Thoracic aorta (tissue), 2 donors: ENCODE measurements at regions not wholly inside any gene's neighbourhood (a gene's known extent, or its start where the extent isn't known, plus 50 kb on each side); places are given as distances from the start of the nearest gene placed in this dataset.

Experiments used
- ATAC-seq: fragments of 150-250 bp; one replicate; pipeline ENCODE4 v1.8.0; 2017; ENCODE audit warnings: low read depth; ENCODE audit not compliant: insufficient number of reproducible peaks, low FRiP score
- DNase-seq: peaks from one replicate; pipeline ENCODE4 v3.0.0-alpha.2; 2020; ENCODE audit warnings: low spot score
- H3K27ac ChIP-seq, 2 donors: fragments of 200-600 bp; sonication (generic); 1 replicate in 1 of 2; 2 replicates in 1 of 2; pipeline ENCODE4 v1.5.1; 2016; ENCODE audit warnings: mild to moderate bottlenecking in 2 of 2, moderate library complexity in 2 of 2
- H3K27me3 ChIP-seq: fragments of 200-600 bp; sonication (generic); replicated peaks from 2 replicates; pipeline ENCODE4 v1.6.0; 2016; ENCODE audit warnings: mild to moderate bottlenecking; ENCODE audit not compliant: insufficient read depth
- H3K36me3 ChIP-seq: fragments of 200-600 bp; sonication (generic); one replicate; pipeline ENCODE4 v1.5.1; 2016
- H3K4me1 ChIP-seq, 2 donors: fragments of 200-600 bp; sonication (generic); 1 replicate in 1 of 2; 2 replicates in 1 of 2; pipeline versions ENCODE4 v1.5.1 to v1.6.0; 2016; ENCODE audit warnings: low read depth in 2 of 2, mild to moderate bottlenecking in 1 of 2; ENCODE audit not compliant: control insufficient read depth in 1 of 2
- H3K4me3 ChIP-seq: fragments of 200-600 bp; sonication (generic); 2 replicates; pipeline ENCODE4 v1.5.1; 2016; ENCODE audit warnings: mild to moderate bottlenecking
- H3K9me3 ChIP-seq: fragments of 200-600 bp; sonication (generic); 2 replicates; pipeline ENCODE4 v1.5.1; 2016
- CTCF ChIP-seq: fragments of 200-600 bp; sonication (generic); IDR thresholded peaks from one replicate; pipeline ENCODE4 v1.5.1; 2019; ENCODE audit warnings: antibody characterized with exemption

- DNase-seq (no peak), ATAC-seq (no peak)
- Histone ChIP-seq H3K4me3 (no peak overlapping the region), H3K27me3 (no peaks in the 10 kb centered on the region), H3K4me1 (no peaks in the 10 kb centered on the region), H3K36me3 (no peaks in the 10 kb centered on the region), H3K9me3 (no peaks in the 10 kb centered on the region), H3K27ac (no peak overlapping the region)
- TF ChIP-seq CTCF, result no peak
These were observed 430.8 kb upstream of the CNTN5 start for GRCh38 chr11:98589967-98590366.

DNA sequence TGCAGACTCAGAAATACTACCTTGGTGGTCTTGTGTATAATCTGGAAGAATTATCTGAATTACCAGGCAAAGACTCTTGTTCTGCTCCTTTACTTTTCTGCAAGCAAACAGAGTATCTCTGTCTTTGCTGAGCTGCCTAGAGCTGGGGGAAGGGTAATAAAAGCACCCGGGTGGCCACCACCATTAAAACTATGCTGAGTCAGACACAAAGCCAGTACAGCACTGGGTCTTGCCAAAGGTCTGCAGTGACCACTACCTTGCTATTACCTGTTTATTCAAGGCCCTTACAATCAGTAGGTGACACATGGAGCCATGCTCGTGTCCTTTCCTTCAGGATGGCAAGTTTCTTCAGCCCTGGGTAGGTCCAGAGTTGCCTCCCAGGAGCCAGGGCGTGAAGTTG lies 420.6 kb upstream of the CNTN5 start:
- Histone ChIP-seq H3K4me1 (no peaks in the 10 kb centered on the region), H3K9me3 (no peaks in the 10 kb centered on the region), H3K36me3 (no peaks in the 10 kb centered on the region), H3K27me3 (no peaks in the 10 kb centered on the region), H3K27ac (no peak overlapping the region), H3K4me3 (no peak overlapping the region)
- no peak for DNase-seq
- TF ChIP-seq CTCF, result no peak
- no peak for ATAC-seq

DNA sequence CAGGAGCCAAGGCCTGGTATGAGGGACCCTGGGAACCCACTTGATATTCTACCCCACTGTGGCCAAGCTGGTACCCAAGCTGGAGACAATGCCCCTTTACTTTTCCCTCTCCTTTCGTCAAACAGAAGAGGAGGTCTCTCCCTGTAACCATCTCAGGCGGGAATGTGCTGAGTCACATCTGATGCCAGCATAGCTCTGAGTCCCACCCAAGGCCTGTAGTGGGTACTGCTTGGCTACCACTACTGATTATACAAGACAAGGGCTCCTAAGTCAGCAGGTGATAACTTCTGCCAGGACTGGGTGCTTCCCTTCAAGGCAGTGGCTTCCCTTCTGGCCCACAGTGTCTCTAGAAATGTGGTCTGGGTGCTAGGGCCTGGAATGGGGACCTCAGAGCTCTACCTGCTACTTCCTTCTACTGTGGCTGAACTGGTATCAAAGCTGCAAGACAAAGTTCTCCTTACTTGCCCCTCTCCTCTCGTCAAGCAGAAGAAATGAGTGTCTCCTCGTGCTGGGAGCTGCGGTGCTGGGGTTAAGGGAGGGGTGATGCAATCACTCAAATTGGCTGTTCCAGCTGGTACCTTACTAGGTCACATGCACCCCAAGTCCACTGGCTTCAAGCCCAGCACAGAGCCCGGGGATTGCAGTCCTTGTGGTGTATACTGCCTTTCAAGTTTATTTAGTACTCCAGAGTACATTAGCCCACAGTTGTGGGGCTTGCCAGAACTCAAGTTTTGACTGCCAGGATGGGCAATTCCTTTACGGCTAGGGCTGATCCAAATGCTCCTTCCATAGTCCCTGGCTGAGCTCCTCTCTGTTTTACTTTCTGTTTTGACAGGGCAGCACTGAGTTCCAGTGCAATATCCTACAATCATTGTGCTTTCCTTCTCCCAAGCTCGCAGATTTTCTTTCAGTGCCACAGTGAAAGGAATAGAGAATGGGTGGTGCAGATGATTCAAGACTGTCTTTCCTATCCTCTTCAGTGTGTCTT lies 419.7 kb upstream of the CNTN5 start:
- no peak for ATAC-seq

GRCh38 chr11:98616098-98616655 lies 404.6 kb upstream of the CNTN5 start:
- no peak for TF ChIP-seq CTCF
- no peaks in the 10 kb centered on the region for H3K9me3 ChIP-seq

More for the DNA sequence above, 419.7 kb upstream of the CNTN5 start:
- Histone ChIP-seq H3K27ac (no peak overlapping the region), H3K4me1 (no peaks in the 10 kb centered on the region), H3K4me3 (no peak overlapping the region), H3K27me3 (no peaks in the 10 kb centered on the region), H3K9me3 (no peaks in the 10 kb centered on the region), H3K36me3 (no peaks in the 10 kb centered on the region)
- no peak for DNase-seq
- no peak for TF ChIP-seq CTCF

DNA sequence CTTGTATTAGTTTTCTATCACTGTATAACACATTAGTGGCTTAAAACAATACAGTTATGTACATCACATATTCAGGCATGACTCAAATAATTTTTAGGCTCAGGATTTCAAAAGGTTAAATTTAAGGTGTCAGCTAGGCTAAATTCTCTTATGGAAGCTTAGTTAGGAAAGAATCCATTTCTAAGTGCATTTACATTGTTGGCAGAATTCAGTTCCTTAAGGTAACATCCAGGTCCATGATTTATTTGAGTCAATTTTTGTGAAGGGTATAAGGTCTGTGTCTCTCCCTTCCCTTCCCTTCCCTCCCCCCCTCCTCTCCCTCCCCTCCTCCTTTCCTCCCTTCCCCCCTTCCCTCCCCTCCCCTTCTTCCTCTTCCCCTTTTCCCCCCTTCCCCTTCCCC lies 399.0 kb upstream of the CNTN5 start:
- no peak for DNase-seq
- no peaks in the 10 kb centered on the region for H3K36me3 ChIP-seq
- H3K4me1 ChIP-seq, result no peaks in the 10 kb centered on the region
- no peaks in the 10 kb centered on the region for H3K27me3 ChIP-seq
- no peaks in the 10 kb centered on the region for H3K9me3 ChIP-seq
- H3K4me3 ChIP-seq, result no peak overlapping the region
- no peak for TF ChIP-seq CTCF
- no peak overlapping the region for H3K27ac ChIP-seq
- ATAC-seq, result no peak

More at GRCh38 chr11:98616098-98616655, 404.6 kb upstream of the CNTN5 start:
- ATAC-seq, result no peak
- DNase-seq, result no peak
- H3K4me1 ChIP-seq, result no peaks in the 10 kb centered on the region
- H3K27ac ChIP-seq, result no peak overlapping the region
- no peaks in the 10 kb centered on the region for H3K27me3 ChIP-seq
- H3K36me3 ChIP-seq, result no peaks in the 10 kb centered on the region
- no peak overlapping the region for H3K4me3 ChIP-seq
